HEK293 (cell line): ENCODE measurements at regions not wholly inside any gene's neighbourhood (a gene's known extent, or its start where the extent isn't known, plus 50 kb on each side); places are given as distances from the start of the nearest gene placed in this dataset.

Experiments used
- CTCF ChIA-PET: fragments of 350-600 bp; formaldehyde crosslinking; extraction: SDS; loops from one replicate; lab custom pipeline; 2021; ENCODE audit warnings: antibody characterized with exemption; lab: Yijun Ruan, JAX
- POLR2A ChIA-PET: fragments of 300-600 bp; formaldehyde crosslinking; extraction: SDS; loops from one replicate; lab custom pipeline; 2020; ENCODE audit warnings: antibody characterized with exemption, inconsistent platforms; lab: Yijun Ruan, JAX
- H3K27ac ChIP-seq: fragments of 200-500 bp; sonication (Bioruptor generic); 2 replicates; pipeline ENCODE4 v1.5.1; 2014; ENCODE audit warnings: low read depth, low read length, control low read depth, inconsistent platforms; ENCODE audit errors: extremely low read depth
- H3K36me3 ChIP-seq, 2 experiments: fragments of 200-500 bp in 1 of 2; sonication (Bioruptor generic) in 1 of 2; 1 replicate in 1 of 2; 2 replicates in 1 of 2; pipeline ENCODE4 v1.5.1; 2014 to 2017; ENCODE audit warnings: inconsistent platforms in 2 of 2, low read length in 2 of 2; ENCODE audit not compliant: control insufficient read depth in 2 of 2, insufficient read depth in 1 of 2
- H3K4me1 ChIP-seq: fragments of 200-500 bp; sonication (Bioruptor generic); 2 replicates; pipeline ENCODE4 v1.5.1; 2014; ENCODE audit warnings: mild to moderate bottlenecking, low read length, inconsistent platforms; ENCODE audit not compliant: control insufficient read depth, insufficient read depth
- H3K4me3 ChIP-seq: 2 replicates; pipeline ENCODE4 v1.5.1; 2011; ENCODE audit warnings: low read depth, mild to moderate bottlenecking, control low read depth, low read length, moderate library complexity
- H3K9me3 ChIP-seq: fragments of 200-500 bp; sonication (Bioruptor generic); 2 replicates; pipeline ENCODE4 v1.5.1; 2014; ENCODE audit warnings: low read depth, low read length, inconsistent platforms; ENCODE audit not compliant: control insufficient read depth, insufficient read depth
- GLI4 ChIP-seq: fragments of 450-650 bp; formaldehyde crosslinking; IDR thresholded peaks from 2 replicates; pipeline ENCODE4 v1.5.1; 2016; ENCODE audit warnings: missing biosample characterization, missing genetic modification characterization
- GLIS2 ChIP-seq: fragments of 450-650 bp; formaldehyde crosslinking; IDR thresholded peaks from 2 replicates; pipeline ENCODE4 v1.5.1; 2016; ENCODE audit warnings: missing biosample characterization, missing genetic modification characterization
- IKZF3 ChIP-seq: fragments of 450-650 bp; IDR thresholded peaks from 2 replicates; pipeline ENCODE4 v1.5.0; 2018; ENCODE audit warnings: missing biosample characterization, mild to moderate bottlenecking, missing genetic modification characterization, moderate library complexity
- INSM2 ChIP-seq: fragments of 450-650 bp; formaldehyde crosslinking; IDR thresholded peaks from 2 replicates; pipeline ENCODE4 v1.5.1; 2016; ENCODE audit warnings: missing biosample characterization, missing genetic modification characterization
- KLF7 ChIP-seq: fragments of 450-650 bp; formaldehyde crosslinking; IDR thresholded peaks from 2 replicates; pipeline ENCODE4 v1.5.1; 2016; ENCODE audit warnings: missing biosample characterization, missing genetic modification characterization, borderline replicate concordance
- RBAK ChIP-seq: fragments of 450-650 bp; formaldehyde crosslinking; IDR thresholded peaks from 2 replicates; pipeline ENCODE4 v1.5.1; 2016; ENCODE audit warnings: missing biosample characterization, missing genetic modification characterization
- TCF7L2 ChIP-seq: IDR thresholded peaks from 2 replicates; pipeline ENCODE4 v1.6.1; 2011; ENCODE audit warnings: low read depth, mild to moderate bottlenecking, inconsistent platforms, low read length, moderate library complexity, borderline replicate concordance
- ZBTB10 ChIP-seq: fragments of 450-650 bp; formaldehyde crosslinking; IDR thresholded peaks from 2 replicates; pipeline ENCODE4 v1.5.1; 2016; ENCODE audit warnings: missing biosample characterization, missing genetic modification characterization
- ZBTB7A ChIP-seq: fragments of 450-650 bp; formaldehyde crosslinking; IDR thresholded peaks from 2 replicates; pipeline ENCODE4 v1.5.1; 2016; ENCODE audit warnings: low read depth, missing biosample characterization, missing genetic modification characterization
- ZBTB8A ChIP-seq: fragments of 450-650 bp; formaldehyde crosslinking; IDR thresholded peaks from 2 replicates; pipeline ENCODE4 v1.5.1; 2016; ENCODE audit warnings: missing biosample characterization, missing genetic modification characterization
- ZFHX2 ChIP-seq: fragments of 450-650 bp; formaldehyde crosslinking; conservative IDR thresholded peaks from 2 replicates; pipeline ENCODE4 v1.5.1; 2016; ENCODE audit warnings: missing biosample characterization, missing genetic modification characterization
- ZNF112 ChIP-seq: fragments of 450-650 bp; formaldehyde crosslinking; IDR thresholded peaks from 2 replicates; pipeline ENCODE4 v1.5.0; 2017; ENCODE audit warnings: missing biosample characterization, missing genetic modification characterization
- ZNF223 ChIP-seq: fragments of 450-650 bp; formaldehyde crosslinking; IDR thresholded peaks from 2 replicates; pipeline ENCODE4 v1.5.1; 2016; ENCODE audit warnings: missing biosample characterization, missing genetic modification characterization
- ZNF26 ChIP-seq: fragments of 450-650 bp; formaldehyde crosslinking; IDR thresholded peaks from 2 replicates; pipeline ENCODE4 v1.5.1; 2016; ENCODE audit warnings: missing biosample characterization, missing genetic modification characterization
- ZNF366 ChIP-seq: fragments of 450-650 bp; formaldehyde crosslinking; conservative IDR thresholded peaks from 2 replicates; pipeline ENCODE4 v1.5.1; 2016; ENCODE audit warnings: missing biosample characterization, missing genetic modification characterization
- ZNF423 ChIP-seq: fragments of 450-650 bp; formaldehyde crosslinking; IDR thresholded peaks from 2 replicates; pipeline ENCODE4 v1.5.1; 2016; ENCODE audit warnings: missing biosample characterization, missing genetic modification characterization
- ZNF449 ChIP-seq: fragments of 450-650 bp; formaldehyde crosslinking; IDR thresholded peaks from 2 replicates; pipeline ENCODE4 v1.5.1; 2017; ENCODE audit warnings: missing biosample characterization, mild to moderate bottlenecking, missing genetic modification characterization, moderate library complexity
- ZNF473 ChIP-seq: fragments of 450-650 bp; formaldehyde crosslinking; IDR thresholded peaks from 2 replicates; pipeline ENCODE4 v1.5.1; 2017; ENCODE audit warnings: missing biosample characterization, missing genetic modification characterization
- ZNF514 ChIP-seq: fragments of 450-650 bp; formaldehyde crosslinking; IDR thresholded peaks from 2 replicates; pipeline ENCODE4 v1.5.1; 2016; ENCODE audit warnings: missing biosample characterization, missing genetic modification characterization
- ZNF747 ChIP-seq: fragments of 450-650 bp; formaldehyde crosslinking; IDR thresholded peaks from 2 replicates; pipeline ENCODE4 v1.5.1; 2016; ENCODE audit warnings: missing biosample characterization, missing genetic modification characterization
- ZSCAN16 ChIP-seq: fragments of 450-650 bp; formaldehyde crosslinking; IDR thresholded peaks from 2 replicates; pipeline ENCODE4 v1.5.1; 2016; ENCODE audit warnings: missing biosample characterization, missing genetic modification characterization
- ZSCAN30 ChIP-seq: fragments of 450-650 bp; IDR thresholded peaks from 2 replicates; pipeline ENCODE4 v1.5.1; 2018; ENCODE audit warnings: missing biosample characterization, mild to moderate bottlenecking, missing genetic modification characterization, moderate library complexity
- ZSCAN5A ChIP-seq: fragments of 450-650 bp; formaldehyde crosslinking; IDR thresholded peaks from 2 replicates; pipeline ENCODE4 v1.5.1; 2016; ENCODE audit warnings: missing biosample characterization, missing genetic modification characterization

GRCh38 chr1:30258876-30259275 lies 464.5 kb downstream of the MATN1 start:
- no peaks in the 10 kb centered on the region for H3K4me1 ChIP-seq
- no peaks in the 10 kb centered on the region for H3K36me3 ChIP-seq
- H3K27ac ChIP-seq: no peak overlapping the region
- H3K9me3 ChIP-seq: no peaks in the 10 kb centered on the region
- no peak overlapping the region for H3K4me3 ChIP-seq
- ChIA-PET CTCF (interaction anchor here (1.5 kb wide), 1 partner anchor 27 kb away, joined by 5 read pairs; no protein-coding TSS in a partner anchor), POLR2A (no interaction called here)
- TF ChIP-seq ZFHX2 (tag by site-specific recombination) (0 out of 2 replicates have a peak, but pooled peaks have one; percentile 20), ZBTB10 (tag by site-specific recombination) (no peak), ZSCAN16 (tag by site-specific recombination) (no peak), ZSCAN30 (no peak), ZNF514 (tag by site-specific recombination) (no peak), ZNF366 (tag by site-specific recombination) (peak; percentile 31; the same call in 1 of the 2 replicates), INSM2 (tag by site-specific recombination) (no peak), TCF7L2 (no peak), ZNF26 (tag by site-specific recombination) (no peak)

GRCh38 chr1:30258471-30258870 lies 464.9 kb downstream of the MATN1 start:
- no peak for TF ChIP-seq ZNF423
- TF ChIP-seq KLF7 (tag by site-specific recombination): no peak
- no peak for TF ChIP-seq ZBTB8A
- TF ChIP-seq ZBTB7A (tag by site-specific recombination): no peak
- TF ChIP-seq ZNF747 (tag by site-specific recombination): no peak
- TF ChIP-seq ZNF473 (tag by site-specific recombination): no peak
- TF ChIP-seq ZSCAN5A (tag by site-specific recombination): no peak
- no peak for TF ChIP-seq RBAK (tag by site-specific recombination)
- TF ChIP-seq ZNF449: no peak
- TF ChIP-seq ZNF223 (tag by site-specific recombination): no peak
- no peak for TF ChIP-seq ZNF112
- no peak for TF ChIP-seq IKZF3 (tag by site-specific recombination)
- no peak for TF ChIP-seq GLIS2 (tag by site-specific recombination)
- TF ChIP-seq GLI4 (tag by site-specific recombination): no peak
- H3K4me1 ChIP-seq: no peaks in the 10 kb centered on the region
- CTCF ChIA-PET: interaction anchor here (0.6 to 1.5 kb wide), 2 partner anchors 26 to 29 kb away, joined by 3 to 5 read pairs; no protein-coding TSS in a partner anchor
- H3K9me3 ChIP-seq: no peaks in the 10 kb centered on the region
- POLR2A ChIA-PET: no interaction called here
- H3K27ac ChIP-seq: no peak overlapping the region
- H3K36me3 ChIP-seq: no peaks in the 10 kb centered on the region
- H3K4me3 ChIP-seq: no peak overlapping the region
